Heart left ventricle (tissue), 13 donors: ENCODE measurements at regions not wholly inside any gene's neighbourhood (a gene's known extent, or its start where the extent isn't known, plus 50 kb on each side); places are given as distances from the start of the nearest gene placed in this dataset.

ENCODE experiments used
- POLR2A ChIP-seq, 2 donors: fragments of 450-650 bp; IDR thresholded peaks; one replicate each; pipeline ENCODE4 v1.6.1; 2017; ENCODE audit warnings: antibody characterized with exemption in 2 of 2, mild to moderate bottlenecking in 2 of 2, moderate library complexity in 2 of 2
- TF ChIP-seq, protein P1 (sequence below), 12 donors: fragments of 200-600 bp; sonication (generic) in 4 of 12; IDR thresholded peaks; one replicate each; pipeline versions ENCODE4 v1.5.0 to v1.8.0; 2018 to 2022; ENCODE audit warnings: antibody characterized with exemption in 12 of 12, mild to moderate bottlenecking in 5 of 12
- donor health status: ischemic (EF 13 %, LVEDD 7.1; RV severe dilation, severe dysfunction).
- donor health status: DM: no; HTN: yes; CAD: no.
- donor health status: DM: no; HTN: no; CAD: no.
- donor health status: ischemic (EF 25% LVEDD 6.9; RV normal size, moderate dysfunction).
- donor health status: ischemic (EF 25% LVEDD 5.7; RV mildly dilated, moderate dysfunction).
- donor health status: ischemic (EF 35%, LVEDD 5.7; RV mildly dilated, moderate dysfunction).
- donor health status: nonischemic (EF 11% LVEDD 7.7; RV severe dilation, severe dysfunction).
- donor health status: DM: yes; HTN: yes; CAD: no.
- donor health status: PGD.
- donor health status: ischemic (EF 29% LVEDD 5.4; RV normal size, mild dysfunction).
- donor health status: nonischemic (EF 23%, LVEDD 6.1; RV moderate dilation, normal function).

- no peak for TF ChIP-seq POLR2A (IDR thresholded peaks at IDR 0.05)
- TF ChIP-seq, protein P1, sequence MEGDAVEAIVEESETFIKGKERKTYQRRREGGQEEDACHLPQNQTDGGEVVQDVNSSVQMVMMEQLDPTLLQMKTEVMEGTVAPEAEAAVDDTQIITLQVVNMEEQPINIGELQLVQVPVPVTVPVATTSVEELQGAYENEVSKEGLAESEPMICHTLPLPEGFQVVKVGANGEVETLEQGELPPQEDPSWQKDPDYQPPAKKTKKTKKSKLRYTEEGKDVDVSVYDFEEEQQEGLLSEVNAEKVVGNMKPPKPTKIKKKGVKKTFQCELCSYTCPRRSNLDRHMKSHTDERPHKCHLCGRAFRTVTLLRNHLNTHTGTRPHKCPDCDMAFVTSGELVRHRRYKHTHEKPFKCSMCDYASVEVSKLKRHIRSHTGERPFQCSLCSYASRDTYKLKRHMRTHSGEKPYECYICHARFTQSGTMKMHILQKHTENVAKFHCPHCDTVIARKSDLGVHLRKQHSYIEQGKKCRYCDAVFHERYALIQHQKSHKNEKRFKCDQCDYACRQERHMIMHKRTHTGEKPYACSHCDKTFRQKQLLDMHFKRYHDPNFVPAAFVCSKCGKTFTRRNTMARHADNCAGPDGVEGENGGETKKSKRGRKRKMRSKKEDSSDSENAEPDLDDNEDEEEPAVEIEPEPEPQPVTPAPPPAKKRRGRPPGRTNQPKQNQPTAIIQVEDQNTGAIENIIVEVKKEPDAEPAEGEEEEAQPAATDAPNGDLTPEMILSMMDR (IDR thresholded peaks at IDR 0.05): no peak
Measured at GRCh38 chr2:211259831-211260476, 703.6 kb downstream of the CPS1 start.
